ENCODE measurements at regions not wholly inside any gene's neighbourhood (a gene's known extent, or its start where the extent isn't known, plus 50 kb on each side); places are given as distances from the start of the nearest gene placed in this dataset.

- DNase-seq, result no peak
Measured at GRCh38 chr15:75136118-75136517, 65.6 kb upstream of the C15orf39 start.

GRCh38 chr15:75136758-75137157 lies 64.9 kb upstream of the C15orf39 start:
- no peak for DNase-seq

- DNase-seq, result no peak
Measured at GRCh38 chr15:75138016-75138999, 63.4 kb upstream of the C15orf39 start.

GRCh38 chr15:75140080-75140879 lies 61.4 kb upstream of the C15orf39 start:
- no peak for DNase-seq

GRCh38 chr15:75142499-75142898 lies 59.2 kb upstream of the C15orf39 start:
- no peak for DNase-seq

GRCh38 chr15:75143738-75144334 lies 57.8 kb upstream of the C15orf39 start:
- DNase-seq, result no peak

GRCh38 chr15:75145027-75145841 lies 56.4 kb upstream of the C15orf39 start:
- no peak for DNase-seq

- no peak for DNase-seq
Measured at GRCh38 chr15:75148280-75148679, 53.4 kb upstream of the C15orf39 start.

GRCh38 chr15:75149867-75150709 lies 51.6 kb upstream of the C15orf39 start:
- no peak for DNase-seq

- DNase-seq, result no peak
Measured at GRCh38 chr15:75151214-75152128, 50.2 kb upstream of the C15orf39 start.
